Lung microvascular endothelial cell (primary cell): ENCODE measurements at regions not wholly inside any gene's neighbourhood (a gene's known extent, or its start where the extent isn't known, plus 50 kb on each side); places are given as distances from the start of the nearest gene placed in this dataset.
"Not testable (repeated sequence)": the region's sequence is repeated elsewhere in the genome, so short reads cannot be mapped to it uniquely, and the experiment has no call there.

Source experiments
- DNase-seq, 2 donors: peaks; one replicate each; pipeline versions ENCODE4 v3.0.0 to v3.0.0-alpha.2; 2010; ENCODE audit warnings: low read depth in 2 of 2

DNA sequence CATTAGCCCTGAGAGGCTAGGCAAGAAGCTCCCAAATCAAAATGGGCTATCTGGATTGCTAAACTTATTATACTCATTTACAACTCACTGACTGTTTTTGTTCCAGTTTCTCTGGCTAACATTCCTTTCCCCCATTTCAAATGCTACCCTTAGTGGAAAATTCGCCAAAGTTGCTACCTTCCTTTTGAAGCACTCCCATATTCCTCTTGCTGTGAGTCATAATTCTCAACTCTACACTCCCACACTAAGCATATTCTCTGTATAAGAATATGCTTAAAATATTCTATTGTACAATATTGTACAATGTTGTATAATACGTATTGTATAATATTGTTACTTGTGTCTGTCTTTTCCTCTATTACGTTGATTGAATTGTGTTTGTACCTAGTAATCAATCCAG, 398.6 kb downstream of the PYDC2 start:
- no peak for DNase-seq

DNA sequence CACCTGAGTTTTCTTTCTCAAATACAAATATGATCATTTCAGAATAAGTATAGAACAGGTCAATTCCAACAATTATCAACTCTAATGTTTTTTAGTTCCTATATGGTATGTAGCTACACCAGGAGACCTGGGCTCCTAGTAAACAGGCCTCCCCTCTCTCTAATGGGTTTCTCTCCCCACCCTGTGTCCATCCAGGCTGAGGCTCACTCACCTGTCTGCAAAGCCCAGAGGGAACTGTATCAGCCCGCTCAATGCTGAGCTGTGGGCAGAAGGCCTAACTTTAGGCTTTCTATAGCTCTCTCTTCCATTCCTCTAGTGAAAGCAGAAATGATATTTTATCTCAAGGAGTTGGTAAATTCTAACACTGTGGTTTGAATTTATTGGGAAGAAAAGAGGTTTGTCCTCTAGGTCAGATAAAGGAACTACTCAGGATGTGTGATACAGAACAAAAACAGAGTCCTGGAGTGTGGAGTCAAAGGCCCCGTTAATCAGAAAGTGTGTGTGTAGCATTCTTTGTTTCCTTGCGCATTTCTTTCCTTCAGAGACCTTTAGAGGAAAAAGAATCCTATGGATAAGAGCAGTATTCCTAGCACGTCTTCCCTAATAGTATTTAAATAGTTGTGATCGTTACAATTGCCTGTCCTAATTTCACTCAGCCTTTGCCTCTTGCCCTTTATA, 408.9 kb downstream of the PYDC2 start:
- no peak for DNase-seq

DNA sequence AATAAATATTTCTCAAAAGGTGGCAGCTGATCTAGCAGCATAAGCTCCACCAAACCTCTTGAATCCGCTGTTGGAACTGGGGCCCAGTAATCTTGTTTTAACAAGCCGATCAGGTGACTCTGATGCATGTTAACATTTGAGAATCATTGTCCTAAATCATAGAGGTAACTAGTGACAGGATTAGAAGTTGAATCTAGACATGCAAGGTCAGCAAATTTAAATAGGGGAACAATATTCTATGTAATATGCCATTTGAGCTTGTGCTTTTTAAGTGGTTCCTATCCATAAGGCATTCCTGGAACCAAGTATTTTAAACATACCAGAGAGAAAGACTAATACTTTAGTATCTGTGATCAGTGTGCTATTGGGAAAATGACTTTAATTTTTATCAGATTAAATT, 412.8 kb downstream of the PYDC2 start:
- DNase-seq: no peak

DNA sequence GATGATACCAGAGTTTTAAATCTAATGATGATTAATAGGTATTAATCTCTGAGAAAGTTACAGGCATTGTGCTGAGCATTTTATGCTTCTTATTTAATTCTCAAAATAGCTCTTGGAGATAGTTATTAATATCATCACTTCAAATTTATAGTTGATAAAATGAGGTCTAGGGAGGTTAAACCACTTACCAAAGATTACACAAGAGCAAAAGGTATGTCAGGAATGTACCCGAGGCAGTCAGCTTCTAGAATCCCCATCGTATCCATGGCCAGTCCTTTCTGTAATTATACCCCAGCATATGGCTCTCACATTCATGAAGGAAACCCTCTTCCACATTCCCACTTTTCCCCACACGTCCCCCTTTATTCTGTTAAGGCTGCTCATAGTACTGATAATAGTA, 421.3 kb downstream of the PYDC2 start:
- no peak for DNase-seq

DNA sequence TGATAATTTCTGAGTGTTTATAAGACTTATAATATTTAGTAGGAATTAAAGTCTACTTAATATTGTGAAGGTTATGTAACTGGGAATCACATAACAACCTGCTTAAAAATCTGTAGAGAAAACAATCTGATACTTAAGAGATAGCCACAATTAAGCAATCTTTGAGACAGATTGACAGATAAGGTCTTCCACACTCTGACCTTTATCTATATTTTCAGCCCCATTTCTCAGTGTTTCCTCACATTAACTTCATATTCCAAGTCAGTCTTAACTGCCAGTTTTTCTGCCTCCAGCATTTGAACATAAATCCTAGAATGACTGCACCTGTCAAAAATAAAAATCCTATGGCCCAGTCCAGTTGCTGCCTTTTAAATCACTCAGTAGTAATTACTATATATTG, 423.2 kb downstream of the PYDC2 start:
- DNase-seq: no peak

DNA sequence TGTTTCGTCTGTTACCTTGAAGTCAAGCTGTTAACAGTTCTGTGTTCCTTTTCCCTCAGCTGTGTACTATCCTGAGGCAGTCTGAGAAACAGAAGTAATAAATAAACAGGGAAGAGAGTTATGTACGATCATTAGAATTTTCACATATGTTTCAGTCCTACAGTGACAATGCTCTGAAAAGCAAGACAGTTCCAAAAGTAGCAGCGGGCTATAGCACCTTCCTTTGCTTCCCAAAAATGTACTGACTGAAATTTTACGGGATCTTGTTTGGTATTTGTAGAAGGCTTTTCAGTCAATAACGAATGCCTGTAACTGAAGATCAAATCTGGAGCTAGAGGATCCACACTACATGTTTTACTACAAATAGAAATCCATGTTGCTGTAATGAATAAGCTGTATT, 428.1 kb downstream of the PYDC2 start:
- no peak for DNase-seq

DNA sequence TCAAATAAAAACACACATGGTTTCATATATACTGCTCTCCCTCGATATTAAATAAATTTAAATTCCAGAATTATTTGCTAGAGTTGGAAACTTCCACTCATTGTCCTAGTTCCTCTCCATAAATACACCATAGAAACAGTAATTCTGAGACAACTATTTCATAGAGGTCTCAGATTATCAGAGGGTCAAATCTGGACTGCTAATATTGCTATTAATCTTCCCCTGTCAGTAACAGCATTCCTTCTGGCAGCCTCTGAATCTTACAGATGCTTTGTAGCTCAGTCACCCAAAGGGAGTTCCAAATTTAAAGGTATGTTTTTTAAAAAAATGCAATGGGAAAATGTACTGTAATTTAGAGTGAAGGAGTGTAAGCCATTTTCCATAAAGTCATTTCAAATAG, 428.8 kb downstream of the PYDC2 start:
- DNase-seq: no peak

DNA sequence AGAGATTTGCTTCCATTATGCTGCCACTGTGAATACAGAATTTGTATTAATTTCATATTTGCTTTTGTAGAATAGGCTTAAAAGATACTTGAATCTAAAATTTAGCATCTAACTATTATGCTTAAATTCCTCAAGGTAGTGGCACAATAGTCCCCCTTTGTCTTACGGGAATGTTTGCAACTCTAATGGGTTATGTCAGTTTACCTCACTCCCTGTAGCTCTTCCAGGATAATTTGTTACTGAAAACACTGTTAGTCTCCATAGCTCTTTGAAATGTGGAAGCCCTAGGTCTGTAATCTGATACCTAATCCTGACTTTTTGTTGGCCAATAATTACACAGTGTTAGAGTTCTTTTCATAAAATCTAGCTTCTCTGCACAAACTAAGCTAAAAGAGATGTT, 433.4 kb downstream of the PYDC2 start:
- DNase-seq: no peak

DNA sequence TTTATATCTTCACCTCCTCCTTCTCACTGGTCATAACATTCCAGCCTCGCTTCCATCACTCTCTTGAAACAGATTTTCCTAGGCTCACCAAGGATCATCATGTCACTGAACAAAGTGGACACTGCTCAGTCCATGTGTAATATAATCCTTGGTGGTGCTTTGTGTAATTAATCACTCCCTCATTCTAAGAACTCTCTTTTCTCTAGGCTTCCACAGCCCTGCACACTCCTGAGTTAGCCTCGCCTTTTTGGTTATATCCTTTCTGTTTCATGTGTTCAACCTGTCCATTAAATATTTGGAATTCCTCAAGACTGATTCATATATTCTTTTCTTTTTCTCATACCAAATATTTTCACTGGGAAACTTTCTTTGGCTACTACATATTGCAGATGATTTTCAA, 440.8 kb downstream of the PYDC2 start:
- DNase-seq: no peak

DNA sequence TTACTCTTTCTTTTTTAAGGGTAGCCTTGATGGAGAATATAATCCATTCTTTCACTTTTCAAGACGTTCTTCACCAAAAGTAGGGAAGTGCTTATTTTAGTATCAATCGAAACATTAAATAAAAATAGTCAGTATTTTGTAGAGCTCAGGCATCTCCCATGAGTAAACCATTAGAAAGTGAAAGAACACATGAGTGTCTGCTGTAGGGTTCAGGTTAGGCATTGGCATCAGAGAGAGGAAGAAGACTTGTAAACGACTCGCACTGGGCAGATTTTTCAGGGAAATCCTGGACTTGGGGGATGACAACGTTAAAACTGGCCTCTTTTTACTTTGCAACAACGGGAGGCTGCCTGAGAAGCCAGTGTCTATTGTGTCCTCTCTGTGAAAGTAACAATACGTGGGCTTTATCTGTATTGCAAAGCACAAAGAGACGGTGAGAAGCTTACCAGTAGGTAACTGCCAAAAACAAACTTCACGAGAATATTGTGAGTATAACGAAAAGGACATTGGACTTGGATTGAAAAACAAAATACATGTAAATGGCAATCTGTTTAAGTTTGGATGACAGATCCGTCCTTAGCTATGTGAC, 451.7 kb downstream of the PYDC2 start:
- no peak for DNase-seq

DNA sequence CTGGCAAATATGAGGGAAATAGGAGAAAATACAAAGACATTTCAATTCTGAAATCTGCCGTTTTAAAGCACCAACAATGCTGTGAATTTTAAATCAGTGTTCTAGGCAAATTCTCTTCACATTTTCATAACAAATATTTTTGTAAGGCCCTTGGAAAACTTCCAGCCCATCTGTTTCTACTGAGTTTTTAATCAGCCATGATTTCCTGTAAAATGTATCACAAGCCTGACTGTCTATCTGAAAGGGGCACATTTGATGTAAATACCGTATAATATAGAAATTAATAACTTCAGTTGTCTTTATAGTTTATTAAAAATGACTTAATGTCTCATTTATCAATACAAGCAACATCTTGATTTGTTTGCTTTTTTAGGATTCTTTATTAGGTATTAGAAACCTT, 454.7 kb downstream of the PYDC2 start:
- DNase-seq: peak in 1 of 2 donors; percentile 45

DNA sequence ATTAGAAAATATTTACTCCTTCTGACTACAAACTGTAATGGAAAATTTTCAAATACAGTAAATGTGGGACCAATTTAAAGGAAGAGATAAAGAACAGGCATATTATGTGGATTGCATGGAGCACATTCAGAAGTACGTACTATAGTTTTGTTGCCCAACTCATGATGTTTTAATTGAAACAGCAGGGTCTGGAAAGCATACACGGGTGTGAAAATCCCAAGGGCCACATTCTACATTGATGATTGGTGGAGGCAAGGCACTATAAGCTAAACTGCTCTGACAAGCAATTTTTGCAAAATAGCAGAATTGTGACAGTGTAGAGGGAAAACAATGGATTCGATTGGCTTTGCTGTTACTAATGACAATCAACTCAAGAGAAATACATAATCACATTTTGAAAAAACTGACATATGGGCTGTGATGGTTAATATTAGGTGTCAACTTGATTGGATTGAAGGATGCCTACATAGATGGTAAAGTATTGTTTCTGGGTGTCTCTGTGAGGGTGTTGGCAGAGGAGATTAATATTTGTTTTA, 458.6 kb downstream of the PYDC2 start:
- no peak for DNase-seq

DNA sequence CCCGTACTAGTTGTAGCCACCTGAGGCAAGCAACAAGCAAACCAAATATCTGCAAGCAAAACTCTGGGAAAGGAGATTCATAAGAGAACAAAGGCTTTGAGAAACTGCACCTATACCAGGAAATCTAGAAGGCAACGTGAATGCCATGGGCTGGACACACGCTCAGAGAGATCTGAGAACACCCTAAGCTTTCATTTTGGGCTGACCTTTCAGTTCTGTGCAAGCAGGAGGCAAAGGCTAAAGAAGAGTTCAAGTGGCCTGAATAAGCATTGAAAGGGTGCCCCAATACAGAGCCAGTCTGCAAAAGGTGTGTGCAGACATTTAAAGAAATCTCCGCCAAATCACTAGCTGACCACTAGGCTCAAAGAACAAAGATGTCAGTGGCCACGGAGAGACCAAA, 461.6 kb downstream of the PYDC2 start:
- no peak for DNase-seq

DNA sequence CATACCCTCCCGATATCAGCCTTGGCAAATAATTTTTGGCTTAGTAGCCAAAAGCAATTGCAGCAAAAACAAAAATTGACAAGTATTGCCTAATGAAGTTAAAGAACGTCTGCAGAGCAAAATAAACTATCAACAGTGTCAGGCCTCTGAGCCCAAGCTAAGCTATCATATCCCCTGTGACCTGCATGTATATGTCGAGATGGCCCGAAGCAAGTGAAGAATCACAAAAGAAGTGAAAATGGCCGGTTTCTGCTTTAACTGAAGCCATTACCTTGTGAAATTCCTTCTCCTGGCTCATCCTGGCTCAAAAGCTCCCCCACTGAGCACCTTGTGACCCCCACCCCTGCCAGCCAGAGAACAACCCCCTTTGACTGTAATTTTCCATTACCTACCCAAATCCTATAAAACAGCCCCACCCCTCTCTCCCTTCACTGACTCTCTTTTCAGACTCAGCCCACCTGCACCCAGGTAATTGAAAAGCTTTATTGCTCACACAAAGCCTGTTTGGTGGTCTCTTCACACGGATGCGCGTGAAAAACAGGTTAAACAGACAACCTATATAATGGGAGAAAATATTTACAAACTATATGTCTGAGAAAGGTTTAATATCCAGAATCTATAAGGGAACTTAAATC, 466.3 kb downstream of the PYDC2 start:
- not testable (repeated sequence) for DNase-seq

DNA sequence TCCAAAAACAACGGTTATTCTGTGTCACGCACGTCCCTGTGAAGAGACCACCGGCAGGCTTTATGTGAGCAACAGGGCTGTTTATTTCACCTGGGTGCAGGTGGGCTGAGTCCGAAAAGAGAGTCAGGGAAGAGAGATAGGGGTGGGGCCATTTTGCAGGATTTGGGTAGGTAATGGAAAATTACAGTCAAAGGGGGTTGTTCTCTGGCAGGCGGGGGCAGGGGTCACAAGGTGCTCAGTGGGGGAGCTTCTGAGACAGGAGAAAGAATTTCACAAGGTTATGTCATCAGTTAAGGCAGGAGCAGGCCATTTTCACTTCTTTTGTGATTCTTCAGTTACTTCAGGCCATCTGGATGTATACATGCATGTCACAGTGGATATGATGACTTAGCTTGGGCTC, 467.0 kb downstream of the PYDC2 start:
- not testable (repeated sequence) for DNase-seq

DNA sequence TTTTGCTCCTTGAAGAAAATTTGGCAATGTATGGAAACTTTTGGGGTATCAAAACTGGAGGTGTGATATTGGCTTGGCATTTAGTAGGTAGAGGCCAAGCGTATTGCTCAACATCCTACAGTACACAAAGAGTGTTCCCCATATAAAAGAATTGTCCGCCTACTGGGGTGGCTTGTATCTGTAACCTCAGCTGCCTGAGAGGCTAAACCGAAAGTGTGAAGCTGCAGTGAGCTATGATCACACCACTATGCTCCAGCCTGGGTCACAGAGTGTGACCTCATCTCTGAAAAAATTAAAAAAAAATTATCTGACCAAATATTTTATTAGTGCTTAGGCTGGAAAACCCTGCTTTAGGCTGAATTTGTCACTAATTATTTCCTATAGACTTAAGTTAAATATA, 483.9 kb downstream of the PYDC2 start:
- DNase-seq: no peak

DNA sequence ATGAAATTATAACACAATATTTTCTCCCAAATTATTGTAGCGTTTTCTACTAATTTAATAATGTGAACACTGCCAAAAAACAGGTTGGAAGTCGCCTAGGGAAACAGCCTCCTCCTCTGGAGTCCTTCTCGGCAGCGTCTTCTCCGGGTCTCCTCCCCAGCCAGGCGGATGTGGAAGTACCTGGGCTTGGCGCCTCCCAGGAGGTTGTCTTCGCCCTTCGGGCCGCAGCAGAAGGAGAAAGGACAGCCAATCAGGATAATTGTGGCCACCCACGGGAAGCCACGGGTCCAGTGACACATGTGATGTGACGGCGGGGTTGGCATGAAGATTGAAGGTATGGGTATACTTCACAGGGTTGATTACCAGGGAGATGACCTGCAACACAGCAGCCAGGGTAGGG, 491.2 kb downstream of the PYDC2 start:
- no peak for DNase-seq

DNA sequence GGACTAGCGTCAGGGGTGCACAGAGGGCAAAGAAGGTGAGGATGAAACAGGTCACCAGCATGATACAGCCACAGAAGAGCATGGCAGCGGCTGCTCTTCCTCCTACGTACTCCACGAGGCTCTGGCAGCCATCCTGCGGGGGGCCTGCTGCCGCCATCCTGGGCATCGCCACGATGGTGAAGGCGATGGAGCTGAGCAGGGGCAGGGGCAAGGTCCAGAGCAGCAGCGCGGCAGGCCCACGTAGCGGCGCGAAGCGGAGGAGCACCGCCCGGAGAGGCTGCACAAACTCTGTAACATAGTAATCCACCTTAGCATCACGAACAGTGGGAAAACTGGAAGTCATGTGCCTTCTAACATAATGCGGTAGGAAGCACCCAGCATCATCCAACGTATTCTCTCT, 491.6 kb downstream of the PYDC2 start:
- DNase-seq: no peak

DNA sequence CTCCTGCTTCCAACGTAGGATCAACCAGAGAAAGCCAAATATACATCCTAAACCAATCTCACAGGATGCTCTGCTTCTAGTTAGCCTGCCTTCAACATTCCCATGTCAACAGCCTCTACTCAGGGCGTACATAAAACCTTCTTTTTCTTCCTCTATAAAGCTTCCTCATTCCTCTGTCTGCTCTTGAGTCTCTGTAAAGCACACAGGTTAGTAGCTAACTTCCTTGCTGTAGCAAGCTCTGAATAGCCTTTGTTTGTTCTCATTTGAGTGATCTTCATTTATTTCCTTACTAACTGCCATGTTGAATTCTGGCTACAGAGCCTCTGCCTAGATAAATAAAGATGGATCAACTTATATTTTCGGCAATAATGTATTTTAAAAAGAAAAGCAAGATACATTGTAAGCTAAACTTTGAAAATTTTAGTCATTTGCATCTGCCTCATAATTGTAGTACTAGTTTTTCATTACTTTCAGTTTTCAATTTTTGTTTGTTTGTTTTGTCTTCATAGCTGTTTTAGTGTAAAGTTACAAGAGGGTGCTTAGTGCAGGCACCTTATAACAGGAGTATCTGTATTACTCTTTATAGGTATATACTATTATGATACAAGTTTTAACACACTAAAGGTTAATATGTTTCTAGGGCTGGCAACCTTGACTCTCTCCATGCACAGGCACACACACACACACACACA, 498.2 kb downstream of the PYDC2 start:
- no peak for DNase-seq

DNA sequence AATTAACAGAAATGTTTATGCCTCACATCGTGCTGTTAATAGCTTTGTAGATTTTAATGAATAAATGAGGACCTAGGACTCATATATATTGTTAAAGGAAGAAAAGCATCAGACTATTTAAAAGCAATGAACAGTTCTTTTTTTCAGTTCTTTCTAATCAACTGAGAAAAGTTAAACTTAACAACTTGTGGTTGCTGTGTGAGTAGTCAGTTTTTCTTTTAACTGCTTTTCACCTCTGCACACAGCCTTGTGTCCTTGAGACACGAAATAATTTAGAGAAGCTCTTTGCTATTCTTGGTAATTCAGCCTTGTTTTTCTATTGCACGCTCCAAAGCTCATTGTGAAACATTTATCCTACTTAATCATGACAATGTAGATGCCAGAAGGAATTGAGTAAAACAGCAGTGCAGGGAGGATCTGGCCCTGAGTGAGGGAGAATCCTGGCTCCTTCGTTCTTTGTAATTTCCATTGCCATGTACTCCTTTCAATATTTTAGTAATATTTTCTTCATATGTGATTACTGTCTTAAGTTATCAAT, 499.0 kb downstream of the PYDC2 start:
- DNase-seq: no peak

DNA sequence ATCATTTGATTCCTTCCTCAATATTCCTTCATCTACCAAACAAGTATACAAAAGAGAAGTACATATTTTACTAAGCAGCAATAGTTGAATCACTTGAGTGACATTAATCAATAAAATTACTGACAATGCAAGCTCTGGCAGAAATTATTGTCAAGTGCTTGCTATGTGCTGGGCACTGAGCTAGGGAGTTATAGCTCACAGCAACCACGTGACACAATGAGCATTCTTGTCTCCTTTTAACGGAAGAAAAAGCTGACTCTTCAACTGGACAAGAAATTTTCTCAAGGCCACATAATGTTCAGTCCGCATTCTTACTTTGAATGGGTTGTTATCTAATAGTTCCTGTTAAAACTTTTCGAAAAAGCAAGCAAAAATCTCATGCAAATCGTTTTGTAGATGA, 500.1 kb downstream of the PYDC2 start:
- no peak for DNase-seq

DNA sequence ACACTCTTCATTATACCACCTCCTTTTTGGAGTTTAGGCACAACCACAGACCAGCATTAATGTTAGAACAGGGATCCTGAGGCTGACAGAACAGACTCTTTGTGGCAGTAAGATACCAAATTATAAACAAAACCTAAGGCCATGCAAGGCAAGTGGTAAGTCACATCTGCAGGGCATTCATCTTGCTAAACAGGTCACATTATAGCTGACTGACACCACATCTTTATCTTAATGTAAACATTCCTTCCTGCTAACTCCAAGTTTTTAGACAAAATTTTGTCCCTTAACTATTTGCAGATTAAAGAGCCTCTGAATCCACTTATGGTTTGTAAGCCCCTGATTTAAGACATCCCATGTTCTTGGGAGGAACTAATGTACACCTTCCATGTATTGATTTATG, 500.6 kb downstream of the PYDC2 start:
- DNase-seq: no peak
